ENCODE measurements at regions not wholly inside any gene's neighbourhood (a gene's known extent, or its start where the extent isn't known, plus 50 kb on each side); places are given as distances from the start of the nearest gene placed in this dataset.

DNA sequence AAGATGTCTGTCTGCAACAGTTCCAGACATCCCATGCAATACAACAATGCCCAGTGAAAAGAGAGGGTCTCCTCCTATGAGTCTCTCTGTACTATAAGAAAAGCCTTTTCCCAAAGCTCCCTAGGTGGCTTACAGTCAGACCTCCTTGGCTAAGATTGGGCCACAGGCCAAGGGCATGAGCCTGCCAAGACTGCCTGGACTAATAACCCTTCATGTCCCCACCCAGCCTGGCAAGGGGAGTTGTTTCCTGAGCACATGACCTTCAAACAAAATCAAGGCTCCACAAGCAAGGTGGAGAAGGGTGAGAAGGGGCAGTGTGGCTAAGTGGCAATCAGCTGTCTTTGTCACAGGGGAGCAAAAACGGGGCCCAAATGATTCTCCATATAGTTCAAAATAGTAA, 75.6 kb upstream of the ZSWIM6 start:
- TF ChIP-seq, protein P1, sequence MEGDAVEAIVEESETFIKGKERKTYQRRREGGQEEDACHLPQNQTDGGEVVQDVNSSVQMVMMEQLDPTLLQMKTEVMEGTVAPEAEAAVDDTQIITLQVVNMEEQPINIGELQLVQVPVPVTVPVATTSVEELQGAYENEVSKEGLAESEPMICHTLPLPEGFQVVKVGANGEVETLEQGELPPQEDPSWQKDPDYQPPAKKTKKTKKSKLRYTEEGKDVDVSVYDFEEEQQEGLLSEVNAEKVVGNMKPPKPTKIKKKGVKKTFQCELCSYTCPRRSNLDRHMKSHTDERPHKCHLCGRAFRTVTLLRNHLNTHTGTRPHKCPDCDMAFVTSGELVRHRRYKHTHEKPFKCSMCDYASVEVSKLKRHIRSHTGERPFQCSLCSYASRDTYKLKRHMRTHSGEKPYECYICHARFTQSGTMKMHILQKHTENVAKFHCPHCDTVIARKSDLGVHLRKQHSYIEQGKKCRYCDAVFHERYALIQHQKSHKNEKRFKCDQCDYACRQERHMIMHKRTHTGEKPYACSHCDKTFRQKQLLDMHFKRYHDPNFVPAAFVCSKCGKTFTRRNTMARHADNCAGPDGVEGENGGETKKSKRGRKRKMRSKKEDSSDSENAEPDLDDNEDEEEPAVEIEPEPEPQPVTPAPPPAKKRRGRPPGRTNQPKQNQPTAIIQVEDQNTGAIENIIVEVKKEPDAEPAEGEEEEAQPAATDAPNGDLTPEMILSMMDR (IDR thresholded peaks at IDR 0.05; ENCODE audit: low read depth, low read length), result no peak
- TF ChIP-seq EZH2phosphoT487 (IDR thresholded peaks at IDR 0.05; ENCODE audit: low read depth), result no peak
